ENCODE measurements at regions not wholly inside any gene's neighbourhood (a gene's known extent, or its start where the extent isn't known, plus 50 kb on each side); places are given as distances from the start of the nearest gene placed in this dataset.

DNA sequence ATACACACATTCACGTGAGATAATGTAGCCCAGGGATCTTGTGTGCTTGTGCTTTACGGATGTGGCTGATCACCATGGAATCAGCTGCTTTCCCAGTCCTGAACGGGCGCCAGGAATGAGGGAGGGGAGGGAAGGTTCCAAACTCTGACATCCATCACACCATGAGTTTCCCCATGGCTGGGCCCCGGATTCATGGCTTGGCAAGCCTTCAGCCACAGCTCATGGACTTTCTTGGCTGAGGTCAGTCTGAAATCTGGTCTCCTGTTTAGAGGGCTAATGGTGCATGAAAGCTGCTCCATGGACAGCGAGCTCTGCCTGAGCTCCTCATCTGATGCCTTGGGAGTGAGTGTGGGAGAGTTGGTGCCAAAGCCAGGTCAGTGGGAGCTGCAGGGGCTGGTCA lies 767.6 kb upstream of the EEF2KMT start:
- TF ChIP-seq EZH2 (IDR thresholded peaks at IDR 0.05; ENCODE audit: low read length, missing control alignments), result no peak
- TF ChIP-seq, protein P1, sequence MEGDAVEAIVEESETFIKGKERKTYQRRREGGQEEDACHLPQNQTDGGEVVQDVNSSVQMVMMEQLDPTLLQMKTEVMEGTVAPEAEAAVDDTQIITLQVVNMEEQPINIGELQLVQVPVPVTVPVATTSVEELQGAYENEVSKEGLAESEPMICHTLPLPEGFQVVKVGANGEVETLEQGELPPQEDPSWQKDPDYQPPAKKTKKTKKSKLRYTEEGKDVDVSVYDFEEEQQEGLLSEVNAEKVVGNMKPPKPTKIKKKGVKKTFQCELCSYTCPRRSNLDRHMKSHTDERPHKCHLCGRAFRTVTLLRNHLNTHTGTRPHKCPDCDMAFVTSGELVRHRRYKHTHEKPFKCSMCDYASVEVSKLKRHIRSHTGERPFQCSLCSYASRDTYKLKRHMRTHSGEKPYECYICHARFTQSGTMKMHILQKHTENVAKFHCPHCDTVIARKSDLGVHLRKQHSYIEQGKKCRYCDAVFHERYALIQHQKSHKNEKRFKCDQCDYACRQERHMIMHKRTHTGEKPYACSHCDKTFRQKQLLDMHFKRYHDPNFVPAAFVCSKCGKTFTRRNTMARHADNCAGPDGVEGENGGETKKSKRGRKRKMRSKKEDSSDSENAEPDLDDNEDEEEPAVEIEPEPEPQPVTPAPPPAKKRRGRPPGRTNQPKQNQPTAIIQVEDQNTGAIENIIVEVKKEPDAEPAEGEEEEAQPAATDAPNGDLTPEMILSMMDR (conservative IDR thresholded peaks at IDR 0.05 in 1 of 2, IDR thresholded peaks at IDR 0.05 in 1 of 2; ENCODE audit: low read depth in 1 of 2, low read length in 2 of 2), result no peak

Data from fibroblast of lung (primary cell).